OCI-LY7 (cell line): ENCODE measurements at regions not wholly inside any gene's neighbourhood (a gene's known extent, or its start where the extent isn't known, plus 50 kb on each side); places are given as distances from the start of the nearest gene placed in this dataset.

Experiments used
- CTCF ChIP-seq: fragments of 200-600 bp; sonication (generic); conservative IDR thresholded peaks from 2 replicates; pipeline ENCODE4 v1.5.1; 2014; ENCODE audit warnings: mild to moderate bottlenecking, antibody characterized with exemption, low read length, moderate library complexity, mixed read lengths
- EZH2phosphoT487 ChIP-seq: fragments of 200-600 bp; sonication (generic); IDR thresholded peaks from 2 replicates; pipeline ENCODE4 v1.6.1; 2018; ENCODE audit warnings: low read depth, borderline replicate concordance, mild to moderate bottlenecking, mixed run types, antibody characterized with exemption, low read length, moderate library complexity, mixed read lengths

- TF ChIP-seq CTCF = no peak
- TF ChIP-seq EZH2phosphoT487 = no peak
Observed at GRCh38 chr11:87454241-87454640, 416.5 kb downstream of the TMEM135 start.
